Left cardiac atrium (tissue), 4 donors: ENCODE measurements at regions not wholly inside any gene's neighbourhood (a gene's known extent, or its start where the extent isn't known, plus 50 kb on each side); places are given as distances from the start of the nearest gene placed in this dataset.
"Not testable (repeated sequence)": the region's sequence is repeated elsewhere in the genome, so short reads cannot be mapped to it uniquely, and the experiment has no call there.

ENCODE experiments used
- ATAC-seq, 2 donors: fragments of 200-7000 bp; cut with Tn5 transposase; one replicate each; pipeline ENCODE4 v1.9.1; 2020; ENCODE audit warnings: mild to moderate bottlenecking in 2 of 2, moderate library complexity in 2 of 2
- DNase-seq: peaks from one replicate; pipeline ENCODE4 v3.0.0-alpha.2; 2020
- intact Hi-C, 2 donors: fragments of 100-400 bp; cut with DNase I; formaldehyde crosslinking; loops; one replicate each; pipeline versions ENCODE4 v1.14.1 to v1.15.1; 2022 to 2023
- donor health status: DM: no; HTN: yes; CAD: no.
- donor health status: DM: no; HTN: yes; CAD: no; lungs with severe emphysema.
- donor health status: DM: yes; HTN: yes; CAD: no.
- donor health status: Dilated cardiomyopathy.

- ATAC-seq = no peak
- intact Hi-C loops = no loop called here
Observed at GRCh38 chr4:87901422-87901992, 68.7 kb downstream of the MEPE start.

GRCh38 chr4:87904639-87905160, 70.8 kb upstream of the SPP1 start:
- DNase-seq (no peak), ATAC-seq (no peak)
- intact Hi-C loops = no loop called here

More at GRCh38 chr4:87901422-87901992, 68.7 kb downstream of the MEPE start:
- DNase-seq = no peak

- intact Hi-C loops = no loop called here
- ATAC-seq = no peak
Observed at GRCh38 chr4:87908336-87908735, 67.2 kb upstream of the SPP1 start.

GRCh38 chr4:87910795-87911194, 64.7 kb upstream of the SPP1 start:
- ATAC-seq (no peak), DNase-seq (no peak)
- intact Hi-C loops = loop anchor here in 1 of 2 donors (10.0 kb wide), 1 partner anchor 64 kb away; the partner anchor contains the start of gene SPP1

More at GRCh38 chr4:87908336-87908735, 67.2 kb upstream of the SPP1 start:
- no peak for DNase-seq

- intact Hi-C loops = loop anchor here in 1 of 2 donors (10.0 kb wide), 1 partner anchor 63 kb away; the partner anchor contains the start of gene SPP1
- ATAC-seq (peak in 1 of 2 donors; percentile 47), DNase-seq (no peak)
Observed at GRCh38 chr4:87911252-87911774, 64.2 kb upstream of the SPP1 start.

- intact Hi-C loops = loop anchor here in 1 of 2 donors (10.0 kb wide), 1 partner anchor 62 kb away; the partner anchor contains the start of gene SPP1
- DNase-seq (no peak), ATAC-seq (no peak)
Observed at GRCh38 chr4:87912164-87913004, 63.1 kb upstream of the SPP1 start.

GRCh38 chr4:87913896-87914295, 61.6 kb upstream of the SPP1 start:
- ATAC-seq (no peak), DNase-seq (no peak)
- intact Hi-C loops = loop anchor here in 1 of 2 donors (10.0 kb wide), 1 partner anchor 61 kb away; the partner anchor contains the start of gene SPP1

- intact Hi-C loops = loop anchor here in 1 of 2 donors (10.0 kb wide), 1 partner anchor 59 kb away; the partner anchor contains the start of gene SPP1
- DNase-seq (no peak), ATAC-seq (no peak)
Observed at GRCh38 chr4:87915621-87916020, 59.9 kb upstream of the SPP1 start.

GRCh38 chr4:87916626-87917025, 58.9 kb upstream of the SPP1 start:
- no peak for DNase-seq
- intact Hi-C loops = loop anchor here in 1 of 2 donors (10.0 kb wide), 1 partner anchor 58 kb away; the partner anchor contains the start of gene SPP1
- ATAC-seq = no peak

GRCh38 chr4:87917911-87918310, 57.6 kb upstream of the SPP1 start:
- not testable (repeated sequence) for DNase-seq, ATAC-seq
- intact Hi-C loops = loop anchor here in 1 of 2 donors (10.0 kb wide), 1 partner anchor 57 kb away; the partner anchor contains the start of gene SPP1

GRCh38 chr4:87918314-87919058, 57.0 kb upstream of the SPP1 start:
- intact Hi-C loops = loop anchor here in 1 of 2 donors (10.0 kb wide), 1 partner anchor 56 kb away; the partner anchor contains the start of gene SPP1
- DNase-seq (no peak), ATAC-seq (no peak)

- intact Hi-C loops = loop anchor here in 1 of 2 donors (10.0 kb wide), 1 partner anchor 55 kb away; the partner anchor contains the start of gene SPP1
- not testable (repeated sequence) for ATAC-seq, DNase-seq
Observed at GRCh38 chr4:87919304-87919703, 56.2 kb upstream of the SPP1 start.

- no peak for DNase-seq
- no peak for ATAC-seq
- intact Hi-C loops = loop anchor here in 1 of 2 donors (10.0 kb wide), 1 partner anchor 55 kb away; the partner anchor contains the start of gene SPP1
Observed at GRCh38 chr4:87919941-87920340, 55.6 kb upstream of the SPP1 start.

GRCh38 chr4:87920478-87920877, 55.0 kb upstream of the SPP1 start:
- ATAC-seq (no peak), DNase-seq (no peak)
- intact Hi-C loops = no loop called here

- DNase-seq, intact Hi-C loops, ATAC-seq: not testable (repeated sequence)
Observed at GRCh38 chr4:87921626-87922479, 53.7 kb upstream of the SPP1 start.

GRCh38 chr4:87924146-87924545, 51.4 kb upstream of the SPP1 start:
- ATAC-seq, DNase-seq, intact Hi-C loops: not testable (repeated sequence)
